LNCAP (cell line): ENCODE measurements at regions not wholly inside any gene's neighbourhood (a gene's known extent, or its start where the extent isn't known, plus 50 kb on each side); places are given as distances from the start of the nearest gene placed in this dataset.

Experiments
- CTCF ChIP-seq: fragments of 450-650 bp; IDR thresholded peaks from 2 replicates; pipeline ENCODE4 v1.5.1; 2017; ENCODE audit warnings: mild to moderate bottlenecking

- no peak for TF ChIP-seq CTCF
Observed at GRCh38 chr1:207202480-207202879, 98.4 kb downstream of the C4BPA start.

- no peak for TF ChIP-seq CTCF
Observed at GRCh38 chr1:207203541-207203940, 99.5 kb downstream of the C4BPA start.

GRCh38 chr1:207205614-207206061 lies 101.6 kb downstream of the C4BPA start:
- TF ChIP-seq CTCF, result no peak

GRCh38 chr1:207214453-207214852 lies 107.0 kb upstream of the CD55 start:
- TF ChIP-seq CTCF, result no peak

GRCh38 chr1:207217778-207218511 lies 103.5 kb upstream of the CD55 start:
- no peak for TF ChIP-seq CTCF

GRCh38 chr1:207218512-207219362 lies 102.7 kb upstream of the CD55 start:
- TF ChIP-seq CTCF, result no peak

- TF ChIP-seq CTCF, result no peak
Observed at GRCh38 chr1:207219979-207220889, 101.2 kb upstream of the CD55 start.
